GM10266 (cell line): ENCODE measurements at regions not wholly inside any gene's neighbourhood (a gene's known extent, or its start where the extent isn't known, plus 50 kb on each side); places are given as distances from the start of the nearest gene placed in this dataset.

ENCODE experiments used
- DNase-seq: peaks from one replicate; pipeline ENCODE4 v3.0.0; 2012; ENCODE audit errors: extremely low spot score
- TF ChIP-seq, protein P1 (sequence below): IDR thresholded peaks from 2 replicates; pipeline ENCODE4 v1.5.1; 2012; ENCODE audit warnings: mild to moderate bottlenecking, low read depth; ENCODE audit not compliant: control insufficient read depth, insufficient read depth; ENCODE audit errors: missing control alignments

DNA sequence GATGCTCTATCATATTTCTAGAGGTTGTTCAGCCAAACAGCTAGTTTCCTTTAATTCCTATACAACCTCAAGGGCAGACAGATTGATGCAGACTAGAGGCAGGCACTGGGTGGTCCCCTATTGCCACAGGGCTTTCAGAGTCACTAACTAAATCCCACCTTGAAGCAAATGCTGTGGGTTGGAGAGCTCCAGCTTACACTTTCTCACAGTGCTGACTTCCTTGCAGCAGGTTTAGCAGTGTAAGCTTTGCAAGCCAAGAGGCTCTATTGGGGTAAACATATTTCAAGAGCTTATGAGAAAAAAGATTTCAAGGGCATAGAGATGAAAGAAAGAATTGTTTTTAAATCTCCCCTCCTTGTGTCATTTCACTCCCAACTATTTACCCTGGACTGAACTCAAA is 366.5 kb upstream of the CRIM1 start:
- no peak for DNase-seq
- TF ChIP-seq, protein P1, sequence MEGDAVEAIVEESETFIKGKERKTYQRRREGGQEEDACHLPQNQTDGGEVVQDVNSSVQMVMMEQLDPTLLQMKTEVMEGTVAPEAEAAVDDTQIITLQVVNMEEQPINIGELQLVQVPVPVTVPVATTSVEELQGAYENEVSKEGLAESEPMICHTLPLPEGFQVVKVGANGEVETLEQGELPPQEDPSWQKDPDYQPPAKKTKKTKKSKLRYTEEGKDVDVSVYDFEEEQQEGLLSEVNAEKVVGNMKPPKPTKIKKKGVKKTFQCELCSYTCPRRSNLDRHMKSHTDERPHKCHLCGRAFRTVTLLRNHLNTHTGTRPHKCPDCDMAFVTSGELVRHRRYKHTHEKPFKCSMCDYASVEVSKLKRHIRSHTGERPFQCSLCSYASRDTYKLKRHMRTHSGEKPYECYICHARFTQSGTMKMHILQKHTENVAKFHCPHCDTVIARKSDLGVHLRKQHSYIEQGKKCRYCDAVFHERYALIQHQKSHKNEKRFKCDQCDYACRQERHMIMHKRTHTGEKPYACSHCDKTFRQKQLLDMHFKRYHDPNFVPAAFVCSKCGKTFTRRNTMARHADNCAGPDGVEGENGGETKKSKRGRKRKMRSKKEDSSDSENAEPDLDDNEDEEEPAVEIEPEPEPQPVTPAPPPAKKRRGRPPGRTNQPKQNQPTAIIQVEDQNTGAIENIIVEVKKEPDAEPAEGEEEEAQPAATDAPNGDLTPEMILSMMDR = no peak

DNA sequence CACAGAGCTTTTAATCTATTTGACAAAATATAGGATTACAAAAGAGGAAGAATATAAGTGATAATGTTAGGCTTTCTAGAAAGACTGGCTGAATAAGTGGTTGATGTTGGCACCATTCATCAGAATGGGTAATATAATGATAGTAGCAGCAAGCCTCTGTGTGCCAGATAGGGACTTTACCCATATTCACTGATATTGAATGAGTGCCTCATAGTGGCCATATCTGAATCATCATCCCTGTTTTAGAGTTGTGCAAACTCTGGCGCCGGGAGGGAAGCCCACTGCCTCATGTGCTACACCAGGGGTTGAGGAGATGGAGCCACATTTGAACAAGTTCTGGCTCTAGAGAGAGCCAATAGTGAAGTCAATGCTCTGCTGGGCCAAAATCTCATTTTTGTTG is 368.7 kb upstream of the CRIM1 start:
- TF ChIP-seq, protein P1 = no peak

DNA sequence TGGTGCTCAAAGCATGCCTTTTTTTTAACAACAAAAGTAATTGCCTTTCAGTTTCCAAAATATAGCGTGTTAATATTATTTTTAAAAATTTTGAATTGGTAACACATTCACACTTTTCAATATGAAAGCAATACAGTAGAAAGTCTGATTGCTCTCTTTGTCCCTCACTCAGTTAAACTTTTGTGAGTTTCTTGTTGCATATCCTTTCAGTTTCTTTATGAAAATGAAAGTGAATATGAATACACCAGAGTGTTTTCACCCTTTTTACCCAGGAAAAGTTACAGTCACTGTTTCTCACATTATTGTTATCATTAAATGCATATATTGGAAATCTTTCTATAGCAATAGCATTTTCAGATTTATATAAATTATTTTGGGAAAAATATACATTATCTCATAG is 377.4 kb upstream of the CRIM1 start:
- TF ChIP-seq, protein P1 = no peak
- peak; percentile 42 for DNase-seq

More for the DNA sequence above, 368.7 kb upstream of the CRIM1 start:
- no peak for DNase-seq

DNA sequence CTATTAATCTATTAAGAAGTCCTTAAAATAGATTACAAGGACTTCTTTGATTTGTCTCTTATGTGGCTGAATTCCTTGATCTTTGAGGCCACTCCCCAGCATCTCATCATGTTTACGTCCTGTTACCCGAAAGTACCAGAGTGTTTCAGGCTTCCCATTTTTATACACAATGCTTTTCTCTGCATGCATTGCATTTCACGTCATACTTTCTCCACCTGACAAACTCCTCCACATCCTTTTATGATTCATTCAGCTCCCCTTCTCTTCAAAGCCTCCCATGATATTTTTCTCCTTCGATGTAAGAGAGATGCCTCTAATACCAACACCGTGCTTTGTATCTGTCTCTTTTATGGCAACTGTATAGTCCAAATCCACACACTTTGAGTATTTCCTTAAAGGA is 379.0 kb upstream of the CRIM1 start:
- no peak for DNase-seq
- TF ChIP-seq, protein P1 = no peak

DNA sequence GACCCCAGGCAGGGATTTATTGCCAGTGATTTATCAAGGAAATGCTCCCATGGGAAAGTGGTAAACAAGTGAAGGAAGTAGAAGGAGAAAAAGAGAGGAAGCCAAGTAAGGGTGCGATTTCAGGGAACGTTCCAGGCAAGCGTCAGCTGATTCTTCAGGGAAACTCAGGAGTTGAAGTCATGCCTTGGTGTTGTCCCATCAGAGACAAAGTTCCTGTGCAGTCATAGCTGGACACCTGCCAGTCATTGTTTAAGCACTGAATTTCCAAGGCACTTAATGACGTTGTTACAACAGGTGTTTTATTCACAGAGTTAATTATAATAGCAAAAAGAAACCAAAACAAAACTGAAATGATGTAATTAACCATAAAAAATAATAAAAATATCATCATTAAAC is 381.8 kb upstream of the CRIM1 start:
- TF ChIP-seq, protein P1 = no peak
- no peak for DNase-seq

DNA sequence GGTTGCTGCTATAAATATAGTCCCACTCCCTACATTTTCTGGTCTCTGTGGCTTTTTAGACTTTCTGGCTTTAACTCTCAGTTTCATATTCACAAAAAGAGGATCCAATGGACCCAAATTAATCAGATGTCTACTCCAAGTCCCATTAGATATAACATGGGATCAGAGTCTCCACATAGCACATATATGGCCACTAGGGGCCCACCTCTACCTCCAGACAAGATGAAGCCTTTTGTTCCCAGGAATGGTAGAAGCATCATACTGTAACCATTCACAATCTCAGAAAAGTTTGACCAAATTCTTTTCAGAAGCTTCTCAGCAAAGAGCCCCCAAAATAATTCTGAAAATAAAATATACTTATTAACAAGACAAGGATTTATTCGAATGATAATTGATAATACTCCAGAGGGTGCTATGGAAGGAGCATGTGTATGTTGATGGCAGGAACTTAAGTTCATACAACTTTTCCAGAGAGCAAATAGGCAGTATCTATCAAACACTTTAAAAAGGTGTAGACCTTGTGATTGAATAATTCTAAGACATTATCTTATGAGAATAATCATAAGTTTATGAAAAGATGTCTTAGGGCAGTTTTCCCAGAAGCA is 382.3 kb upstream of the CRIM1 start:
- TF ChIP-seq, protein P1 = peak; percentile 71
- peak; percentile 8 for DNase-seq

DNA sequence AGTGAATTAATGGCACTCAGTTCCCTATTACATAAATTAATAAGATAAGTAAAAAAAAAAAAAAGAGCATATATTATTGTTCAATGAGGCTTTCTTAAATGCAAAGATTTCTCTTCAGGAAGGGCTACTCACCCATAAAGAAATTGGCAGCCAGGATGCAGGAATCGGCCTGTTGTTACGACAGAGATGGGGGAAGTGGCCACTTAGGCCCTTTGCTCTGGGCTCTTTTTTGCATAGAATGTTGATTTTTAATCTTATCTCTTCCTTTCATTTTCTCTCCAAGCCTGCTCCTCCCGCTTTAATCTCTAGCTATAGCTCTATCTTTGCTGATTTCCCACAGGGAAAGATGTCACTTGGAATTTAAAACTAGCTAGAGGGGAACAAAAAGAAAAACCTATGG is 391.8 kb upstream of the CRIM1 start:
- no peak for DNase-seq
- TF ChIP-seq, protein P1 = no peak
